OCI-LY7 (cell line): ENCODE measurements at regions not wholly inside any gene's neighbourhood (a gene's known extent, or its start where the extent isn't known, plus 50 kb on each side); places are given as distances from the start of the nearest gene placed in this dataset.

Source experiments
- BruUV-seq: library from RNA; stranded (reverse); fragments of 400-500 nt; replicated peaks from 2 replicates; lab custom pipeline; 2021; lab: Mats Ljungman, UMichigan
- CTCF ChIA-PET: fragments of 300-600 bp; sonication (Branson Sonifier 250); formaldehyde crosslinking; loops from one replicate; lab custom pipeline; 2022; ENCODE audit warnings: antibody characterized with exemption; ENCODE audit not compliant: unreplicated experiment; lab: Charles Lee
- POLR2A ChIA-PET: fragments of 300-600 bp; sonication (Branson Sonifier 250); formaldehyde crosslinking; loops from one replicate; lab custom pipeline; 2022; ENCODE audit warnings: antibody characterized with exemption; lab: Charles Lee
- DNase-seq: peaks from one replicate; pipeline ENCODE4 v3.0.0-alpha.2; 2015; ENCODE audit warnings: low spot score
- H2AFZ ChIP-seq: fragments of 200-600 bp; sonication (generic), shearing (Covaris generic); 2 replicates; pipeline ENCODE4 v1.6.1; 2014; ENCODE audit warnings: mild to moderate bottlenecking, antibody characterized with exemption, low read length, moderate library complexity
- H3K27ac ChIP-seq: fragments of 200-600 bp; sonication (generic); 2 replicates; pipeline ENCODE4 v1.5.1; 2014; ENCODE audit warnings: mixed run types, low read depth, mild to moderate bottlenecking, moderate library complexity, low read length, inconsistent platforms; ENCODE audit not compliant: poor library complexity, severe bottlenecking
- H3K36me3 ChIP-seq: fragments of 200-600 bp; sonication (generic); 2 replicates; pipeline ENCODE4 v1.6.1; 2014; ENCODE audit warnings: mild to moderate bottlenecking, antibody characterized with exemption, low read length, moderate library complexity, mixed read lengths; ENCODE audit not compliant: insufficient read depth
- H3K4me1 ChIP-seq: fragments of 200-600 bp; sonication (generic); 2 replicates; pipeline ENCODE4 v1.5.1; 2014; ENCODE audit warnings: mild to moderate bottlenecking, low read length; ENCODE audit not compliant: insufficient read depth, poor library complexity, severe bottlenecking
- H3K4me2 ChIP-seq: fragments of 200-600 bp; sonication (generic); 2 replicates; pipeline ENCODE4 v1.6.1; 2014; ENCODE audit warnings: mild to moderate bottlenecking, low read length
- H3K4me3 ChIP-seq: fragments of 200-600 bp; sonication (generic); 2 replicates; pipeline ENCODE4 v1.5.1; 2014; ENCODE audit warnings: mild to moderate bottlenecking, low read depth, low read length; ENCODE audit not compliant: poor library complexity, severe bottlenecking
- H3K79me2 ChIP-seq: fragments of 200-600 bp; sonication (generic); 2 replicates; pipeline ENCODE4 v1.6.1; 2016; ENCODE audit warnings: low read depth, mild to moderate bottlenecking, low read length, moderate library complexity, mixed read lengths; ENCODE audit not compliant: insufficient read depth
- H3K9me2 ChIP-seq: fragments of 200-600 bp; sonication (generic); 2 replicates; pipeline ENCODE4 v1.6.1; 2016; ENCODE audit warnings: mild to moderate bottlenecking, low read length, mixed read lengths; ENCODE audit not compliant: insufficient read depth
- H3K9me3 ChIP-seq: fragments of 200-600 bp; sonication (generic); 2 replicates; pipeline ENCODE4 v1.6.1; 2014; ENCODE audit warnings: mild to moderate bottlenecking, mixed run types, low read length, mixed read lengths
- H4K20me1 ChIP-seq: fragments of 200-600 bp; sonication (generic); 2 replicates; pipeline ENCODE4 v1.6.1; 2014; ENCODE audit warnings: mild to moderate bottlenecking, antibody characterized with exemption, low read length, moderate library complexity, mixed read lengths; ENCODE audit not compliant: insufficient read depth
- EZH2phosphoT487 ChIP-seq: fragments of 200-600 bp; sonication (generic); IDR thresholded peaks from 2 replicates; pipeline ENCODE4 v1.6.1; 2018; ENCODE audit warnings: low read depth, borderline replicate concordance, mild to moderate bottlenecking, mixed run types, antibody characterized with exemption, low read length, moderate library complexity, mixed read lengths
- intact Hi-C: fragments of 100-400 bp; cut with micrococcal nuclease; formaldehyde crosslinking; loops from one replicate; pipeline ENCODE4 v1.10.0; 2022; ENCODE audit not compliant: unreplicated experiment
- TF ChIP-seq, protein P1 (sequence below): fragments of 200-600 bp; sonication (generic); conservative IDR thresholded peaks from 2 replicates; pipeline ENCODE4 v1.5.1; 2014; ENCODE audit warnings: mild to moderate bottlenecking, antibody characterized with exemption, low read length, moderate library complexity, mixed read lengths

DNA sequence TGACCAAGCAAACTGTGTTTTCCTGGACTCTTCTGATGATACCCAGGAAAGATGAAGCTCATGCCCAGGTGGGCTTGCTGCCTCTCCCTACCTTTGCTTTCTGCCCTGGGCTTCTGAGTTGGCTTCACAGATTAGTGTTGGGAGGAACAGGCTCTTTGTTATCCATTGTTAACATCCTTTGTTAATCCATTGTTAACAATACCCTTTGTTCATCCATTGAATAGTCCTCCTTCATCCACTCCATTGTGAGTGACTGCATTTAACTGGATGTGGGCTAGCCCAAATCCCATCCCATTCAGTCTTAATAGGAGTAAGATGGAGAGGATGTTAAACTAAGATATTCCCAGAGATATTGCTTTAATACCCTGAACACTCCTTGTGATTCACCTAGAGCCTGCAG lies 199.0 kb upstream of the LNX1 start:
- Histone ChIP-seq H3K9me2 (no peaks in the 10 kb centered on the region), H4K20me1 (no peaks in the 10 kb centered on the region), H3K27ac (no peak overlapping the region), H3K36me3 (no peaks in the 10 kb centered on the region), H3K79me2 (no peaks in the 10 kb centered on the region), H3K9me3 (no peaks in the 10 kb centered on the region), H3K4me3 (no peak overlapping the region), H3K4me1 (no peaks in the 10 kb centered on the region), H2AFZ (no peak overlapping the region), H3K4me2 (no peak overlapping the region)
- ChIA-PET CTCF (no interaction called here), POLR2A (no interaction called here)
- BruUV-seq: no TSS peak
- DNase-seq: no peak
- TF ChIP-seq EZH2phosphoT487: no peak
- TF ChIP-seq, protein P1, sequence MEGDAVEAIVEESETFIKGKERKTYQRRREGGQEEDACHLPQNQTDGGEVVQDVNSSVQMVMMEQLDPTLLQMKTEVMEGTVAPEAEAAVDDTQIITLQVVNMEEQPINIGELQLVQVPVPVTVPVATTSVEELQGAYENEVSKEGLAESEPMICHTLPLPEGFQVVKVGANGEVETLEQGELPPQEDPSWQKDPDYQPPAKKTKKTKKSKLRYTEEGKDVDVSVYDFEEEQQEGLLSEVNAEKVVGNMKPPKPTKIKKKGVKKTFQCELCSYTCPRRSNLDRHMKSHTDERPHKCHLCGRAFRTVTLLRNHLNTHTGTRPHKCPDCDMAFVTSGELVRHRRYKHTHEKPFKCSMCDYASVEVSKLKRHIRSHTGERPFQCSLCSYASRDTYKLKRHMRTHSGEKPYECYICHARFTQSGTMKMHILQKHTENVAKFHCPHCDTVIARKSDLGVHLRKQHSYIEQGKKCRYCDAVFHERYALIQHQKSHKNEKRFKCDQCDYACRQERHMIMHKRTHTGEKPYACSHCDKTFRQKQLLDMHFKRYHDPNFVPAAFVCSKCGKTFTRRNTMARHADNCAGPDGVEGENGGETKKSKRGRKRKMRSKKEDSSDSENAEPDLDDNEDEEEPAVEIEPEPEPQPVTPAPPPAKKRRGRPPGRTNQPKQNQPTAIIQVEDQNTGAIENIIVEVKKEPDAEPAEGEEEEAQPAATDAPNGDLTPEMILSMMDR: no peak
- intact Hi-C loops: no loop called here

- no peak overlapping the region for H2AFZ ChIP-seq
- H4K20me1 ChIP-seq: no peaks in the 10 kb centered on the region
- H3K9me2 ChIP-seq: no peaks in the 10 kb centered on the region
- CTCF ChIA-PET: no interaction called here
- H3K36me3 ChIP-seq: no peaks in the 10 kb centered on the region
- intact Hi-C loops: no loop called here
- no TSS peak for BruUV-seq
- H3K4me3 ChIP-seq: no peak overlapping the region
- no peak overlapping the region for H3K4me2 ChIP-seq
- no peak for DNase-seq
- no peaks in the 10 kb centered on the region for H3K9me3 ChIP-seq
- no peak overlapping the region for H3K27ac ChIP-seq
- H3K4me1 ChIP-seq: no peaks in the 10 kb centered on the region
- H3K79me2 ChIP-seq: no peaks in the 10 kb centered on the region
- POLR2A ChIA-PET: no interaction called here
- no peak for TF ChIP-seq EZH2phosphoT487
- TF ChIP-seq, protein P1: no peak
Observed at GRCh38 chr4:53788621-53789020, 197.3 kb upstream of the LNX1 start.

GRCh38 chr4:53788011-53788410 lies 196.7 kb upstream of the LNX1 start:
- Histone ChIP-seq H3K4me3 (no peak overlapping the region), H3K9me2 (no peaks in the 10 kb centered on the region), H3K36me3 (no peaks in the 10 kb centered on the region), H3K9me3 (no peaks in the 10 kb centered on the region), H4K20me1 (no peaks in the 10 kb centered on the region), H3K4me1 (no peaks in the 10 kb centered on the region), H2AFZ (no peak overlapping the region), H3K79me2 (no peaks in the 10 kb centered on the region), H3K27ac (no peak overlapping the region), H3K4me2 (no peak overlapping the region)
- BruUV-seq: no TSS peak
- POLR2A ChIA-PET: no interaction called here
- no peak for DNase-seq
- intact Hi-C loops: no loop called here
- CTCF ChIA-PET: no interaction called here
- TF ChIP-seq, protein P1: no peak
- TF ChIP-seq EZH2phosphoT487: no peak
